Stimulated activated CD4-positive, alpha-beta T cell treated with anti-CD3 and anti-CD28 coated beads, Interleukin-15, amount 100 ng/mL, for 48 hours (primary cell): ENCODE measurements at regions not wholly inside any gene's neighbourhood (a gene's known extent, or its start where the extent isn't known, plus 50 kb on each side); places are given as distances from the start of the nearest gene placed in this dataset.

ENCODE experiments used
- DNase-seq, 2 donors: peaks; one replicate each; pipeline ENCODE4 v3.0.0-alpha.2; 2020; ENCODE audit warnings: low read depth in 2 of 2

- no peak for DNase-seq
These were observed 654.3 kb upstream of the KIF2B start for GRCh38 chr17:53168413-53168812.

GRCh38 chr17:53166731-53167130, 656.0 kb upstream of the KIF2B start:
- DNase-seq = no peak

DNA sequence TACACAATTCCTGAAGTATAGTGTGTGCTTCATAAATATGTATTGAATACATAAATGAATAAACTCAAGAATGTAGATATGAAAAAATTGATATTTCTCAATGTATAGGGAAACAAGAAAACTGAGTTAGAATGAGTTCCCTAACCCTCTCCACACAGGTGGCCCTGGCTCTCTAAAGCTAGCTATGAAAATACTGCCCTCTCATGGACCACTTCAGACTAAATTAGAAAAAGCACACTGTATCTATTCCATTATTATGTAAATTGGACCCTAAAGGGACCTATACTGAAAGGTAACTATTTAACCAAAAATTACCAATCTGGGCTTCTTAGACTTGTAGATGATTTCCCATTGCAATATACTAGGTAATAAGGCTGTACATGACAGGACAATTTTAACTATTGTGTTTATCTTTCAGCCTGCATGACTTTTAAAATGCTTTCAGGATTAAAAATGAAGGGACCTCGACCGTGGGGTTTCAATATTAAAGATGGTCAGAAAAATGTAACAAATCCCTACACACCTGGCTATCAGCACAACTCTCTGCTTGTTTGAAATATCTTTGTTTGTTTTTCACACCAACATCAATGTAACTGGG, 672.5 kb upstream of the KIF2B start:
- DNase-seq = no peak

GRCh38 chr17:53149316-53149715, 673.4 kb upstream of the KIF2B start:
- no peak for DNase-seq

DNA sequence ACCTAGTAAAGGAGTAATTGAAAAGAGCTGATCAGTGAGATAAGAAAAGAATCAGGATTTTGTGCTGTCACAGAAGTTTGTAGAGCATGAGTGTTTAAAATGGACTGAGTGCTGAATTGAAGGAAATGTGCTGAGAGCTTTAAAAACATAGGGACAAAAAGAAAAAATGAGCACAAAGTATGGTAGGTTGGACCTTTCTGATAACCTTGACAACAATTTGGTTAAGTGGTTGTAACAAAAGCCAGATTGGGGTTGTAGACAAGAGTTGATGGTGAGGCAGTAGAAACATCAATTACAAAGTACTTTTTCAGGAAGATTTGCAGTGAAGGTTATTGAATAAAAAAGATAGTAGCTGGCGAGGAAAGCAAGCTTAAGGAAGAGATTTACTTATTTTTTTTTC, 674.7 kb upstream of the KIF2B start:
- DNase-seq = no peak

- no peak for DNase-seq
These were observed 679.8 kb upstream of the KIF2B start for GRCh38 chr17:53142890-53143289.

GRCh38 chr17:53141731-53142130, 681.0 kb upstream of the KIF2B start:
- DNase-seq = no peak

GRCh38 chr17:53141280-53141679, 681.4 kb upstream of the KIF2B start:
- no peak for DNase-seq

DNA sequence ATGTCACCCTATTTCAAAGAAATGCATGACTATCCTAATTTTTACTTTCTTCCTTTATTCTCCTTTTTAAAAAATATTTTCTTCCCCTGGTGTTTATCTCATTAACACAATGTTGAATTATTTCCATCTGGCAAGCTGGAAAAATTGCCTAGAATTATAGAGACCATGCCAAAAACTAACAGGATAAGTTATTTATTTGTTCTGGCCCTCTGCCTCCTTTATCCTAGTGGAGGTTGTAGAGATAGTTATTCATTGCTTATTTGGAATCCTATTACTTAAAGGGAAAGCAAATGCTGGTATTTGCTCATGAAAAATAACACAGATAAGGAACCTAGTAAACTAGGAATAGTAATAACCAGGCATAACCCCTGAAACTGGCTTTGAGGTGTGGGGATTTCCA, 684.9 kb upstream of the KIF2B start:
- no peak for DNase-seq

GRCh38 chr17:53135969-53136368, 686.8 kb upstream of the KIF2B start:
- DNase-seq = no peak

- no peak for DNase-seq
These were observed 688.2 kb upstream of the KIF2B start for GRCh38 chr17:53134548-53134947.

- no peak for DNase-seq
These were observed 688.9 kb upstream of the KIF2B start for GRCh38 chr17:53133876-53134275.

- no peak for DNase-seq
These were observed 692.9 kb upstream of the KIF2B start for GRCh38 chr17:53129863-53130262.

GRCh38 chr17:53127331-53127730, 695.4 kb upstream of the KIF2B start:
- no peak for DNase-seq

DNA sequence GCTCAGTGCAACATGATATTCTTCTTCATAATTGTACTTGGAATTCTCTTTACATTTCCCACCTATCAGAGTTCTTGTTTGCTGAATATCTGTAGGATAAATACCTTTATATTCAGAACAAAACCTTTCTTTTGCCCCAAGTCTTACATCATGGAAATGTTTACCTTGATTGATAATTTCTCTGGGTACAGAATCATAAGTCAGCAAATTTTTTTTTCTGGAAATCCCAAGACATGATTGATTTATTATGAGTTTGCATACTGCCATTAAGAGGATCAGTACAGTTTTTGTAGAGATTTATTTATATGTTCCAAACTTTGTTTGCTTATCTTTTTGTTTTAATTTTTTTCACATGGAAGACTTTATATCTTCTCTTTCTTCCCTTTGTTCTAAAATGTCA, 699.8 kb upstream of the KIF2B start:
- DNase-seq = no peak

DNA sequence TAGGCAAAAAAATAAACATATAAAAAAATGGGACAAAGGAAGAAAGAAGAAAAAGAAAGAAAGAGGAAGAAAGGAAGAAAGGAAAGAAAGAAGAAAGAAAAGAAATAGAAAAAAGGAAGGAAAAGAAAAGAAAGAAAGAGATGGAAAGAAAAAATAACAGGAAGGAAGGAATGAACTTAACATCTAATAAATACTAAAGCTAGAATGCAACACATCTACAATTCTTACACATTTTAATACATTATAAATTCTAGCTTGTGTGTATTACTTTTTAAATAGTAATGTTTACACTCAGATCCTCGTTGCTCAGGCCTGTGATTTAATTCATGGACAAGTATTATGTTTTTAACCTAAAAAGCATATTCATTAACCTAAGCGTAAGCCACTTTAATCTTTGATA, 703.0 kb upstream of the KIF2B start:
- DNase-seq = no peak

GRCh38 chr17:53118948-53119347, 703.8 kb upstream of the KIF2B start:
- DNase-seq = no peak

DNA sequence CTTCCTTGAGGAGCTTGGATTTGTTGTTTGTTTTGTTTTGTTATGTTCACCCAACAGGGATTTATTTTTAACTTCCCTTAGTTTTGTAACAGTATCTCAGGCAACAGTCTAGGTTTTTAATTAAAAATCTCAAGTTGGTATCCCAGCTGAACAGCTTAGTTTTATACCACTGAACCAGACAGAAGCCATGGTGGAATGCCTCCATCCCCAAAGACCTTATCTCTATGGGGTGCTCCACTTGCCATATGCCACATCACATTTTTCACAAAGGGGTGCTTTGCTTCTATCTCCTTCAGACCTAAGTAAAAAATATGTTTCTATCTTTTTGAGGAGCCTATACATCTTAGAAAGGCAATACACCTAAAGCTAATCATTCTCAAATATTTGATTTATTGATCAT, 715.8 kb upstream of the KIF2B start:
- no peak for DNase-seq

GRCh38 chr17:53101706-53102105, 721.0 kb upstream of the KIF2B start:
- no peak for DNase-seq

DNA sequence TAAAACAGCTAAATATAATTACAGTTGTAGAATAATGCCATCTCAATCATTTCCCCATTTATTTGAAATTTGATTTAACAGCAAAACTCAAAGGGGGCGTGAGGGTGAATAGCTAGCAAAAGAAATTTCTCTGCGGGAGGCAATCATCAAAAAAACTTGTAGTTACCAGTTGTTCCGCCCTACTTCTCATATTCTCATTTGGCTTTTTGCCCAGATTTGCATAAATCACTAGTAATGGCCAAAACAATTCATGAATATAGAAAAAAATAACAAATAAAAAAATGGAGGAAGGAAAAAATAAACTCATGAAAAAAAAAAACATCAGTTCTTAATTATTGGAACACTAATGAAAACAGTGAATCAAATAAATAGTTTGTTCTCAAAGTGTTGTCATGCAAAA, 722.6 kb upstream of the KIF2B start:
- no peak for DNase-seq

DNA sequence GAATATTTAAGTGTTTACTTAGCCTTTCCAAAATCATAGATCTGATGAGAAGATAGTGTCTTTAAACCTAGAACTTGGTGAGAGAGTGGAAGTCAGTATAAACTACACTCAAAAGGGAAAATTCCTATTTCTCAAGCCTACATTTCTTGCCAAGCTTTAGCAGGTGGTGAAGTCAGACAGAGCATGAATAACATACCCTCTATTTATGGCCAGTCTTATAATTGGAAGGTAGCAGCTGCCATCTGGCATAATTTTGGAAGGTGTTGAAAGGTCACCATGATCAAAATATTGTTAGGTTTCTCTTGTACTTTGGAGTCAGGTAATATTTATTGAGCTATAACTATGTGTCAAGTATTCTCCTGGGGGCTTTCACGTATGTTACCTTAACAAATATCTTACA, 729.3 kb upstream of the KIF2B start:
- DNase-seq = no peak

DNA sequence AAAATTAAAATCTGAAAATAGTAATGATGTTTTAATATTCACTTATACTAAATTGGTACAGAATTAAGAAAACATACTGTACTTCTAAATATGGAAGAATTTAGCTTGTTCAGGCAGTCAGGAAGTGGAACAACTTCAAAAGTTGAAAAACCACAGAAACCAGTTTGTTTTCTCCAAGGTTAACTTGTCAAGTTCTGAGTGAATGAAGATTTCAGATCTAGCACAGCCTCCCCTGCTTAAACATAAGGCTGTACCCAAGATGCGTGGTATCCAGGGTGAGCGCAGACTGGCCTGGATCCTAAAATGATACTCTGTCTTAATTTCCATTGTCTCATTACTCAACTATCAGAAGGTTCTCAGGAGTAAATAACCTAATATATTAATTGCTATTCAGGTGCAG, 730.7 kb upstream of the KIF2B start:
- DNase-seq = no peak

GRCh38 chr17:53090770-53091169, 732.0 kb upstream of the KIF2B start:
- DNase-seq = no peak

- DNase-seq = no peak
These were observed 734.2 kb upstream of the KIF2B start for GRCh38 chr17:53088481-53088880.

GRCh38 chr17:53061446-53061845, 761.3 kb upstream of the KIF2B start:
- no peak for DNase-seq
